Right renal cortex interstitium (tissue), 3 donors: ENCODE measurements at regions not wholly inside any gene's neighbourhood (a gene's known extent, or its start where the extent isn't known, plus 50 kb on each side); places are given as distances from the start of the nearest gene placed in this dataset.
"Not testable (repeated sequence)": the region's sequence is repeated elsewhere in the genome, so short reads cannot be mapped to it uniquely, and the experiment has no call there.

Source experiments
- DNase-seq, 3 donors: peaks; one replicate each; pipeline ENCODE4 v3.0.0-alpha.2; 2013; ENCODE audit warnings: low read depth in 3 of 3, low spot score in 2 of 3

GRCh38 chr6:92339936-92340640, 1079.3 kb downstream of the EPHA7 start:
- no peak for DNase-seq

DNA sequence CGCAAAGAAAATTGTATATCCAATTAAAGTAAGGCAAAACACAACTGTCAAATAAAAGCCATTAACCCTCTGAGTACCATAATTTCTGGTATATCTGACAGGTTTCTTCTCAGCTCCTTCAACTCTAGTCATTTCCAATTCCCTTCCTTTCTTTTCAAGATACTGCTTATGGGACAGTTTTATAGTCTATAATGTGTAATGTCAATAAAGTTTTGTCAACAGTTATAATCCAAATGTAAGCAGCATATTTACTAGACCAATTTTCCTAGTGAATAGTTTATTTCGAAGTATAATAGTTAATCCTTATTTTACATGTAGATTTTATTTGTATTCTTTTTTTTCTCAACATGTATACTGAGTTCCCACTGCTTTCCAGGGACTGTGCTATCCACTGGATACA, 1081.8 kb downstream of the EPHA7 start:
- no peak for DNase-seq

DNA sequence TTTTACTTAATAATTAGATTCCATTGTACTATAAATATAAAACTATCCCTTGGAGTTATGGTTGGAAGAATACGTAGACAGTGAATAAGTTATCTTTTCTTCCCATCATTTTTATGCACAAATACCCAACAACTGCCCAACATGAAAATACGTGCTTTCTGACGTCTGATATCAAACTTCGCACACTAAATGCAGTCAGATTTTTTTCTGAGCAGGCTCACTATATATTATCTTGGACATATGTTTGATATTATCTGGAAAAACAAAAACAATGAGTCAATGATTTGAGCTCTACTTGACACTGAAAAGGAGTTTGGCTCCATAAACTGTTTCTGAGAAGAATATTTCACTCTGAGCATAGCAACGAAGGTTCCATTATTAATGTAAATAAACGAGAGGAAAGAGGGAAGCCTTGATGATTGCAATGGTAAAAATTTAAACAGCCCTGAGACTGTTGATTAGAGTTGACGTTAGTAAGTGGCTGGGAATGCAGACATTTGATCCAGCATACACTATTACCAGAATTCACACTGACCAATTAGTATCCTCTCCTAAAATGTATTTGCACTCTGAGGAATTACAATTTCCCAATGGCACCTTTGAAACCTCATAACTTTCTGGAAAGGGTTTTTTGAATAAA, 1090.0 kb downstream of the EPHA7 start:
- no peak for DNase-seq

GRCh38 chr6:92315312-92315711, 1104.0 kb downstream of the EPHA7 start:
- no peak for DNase-seq

DNA sequence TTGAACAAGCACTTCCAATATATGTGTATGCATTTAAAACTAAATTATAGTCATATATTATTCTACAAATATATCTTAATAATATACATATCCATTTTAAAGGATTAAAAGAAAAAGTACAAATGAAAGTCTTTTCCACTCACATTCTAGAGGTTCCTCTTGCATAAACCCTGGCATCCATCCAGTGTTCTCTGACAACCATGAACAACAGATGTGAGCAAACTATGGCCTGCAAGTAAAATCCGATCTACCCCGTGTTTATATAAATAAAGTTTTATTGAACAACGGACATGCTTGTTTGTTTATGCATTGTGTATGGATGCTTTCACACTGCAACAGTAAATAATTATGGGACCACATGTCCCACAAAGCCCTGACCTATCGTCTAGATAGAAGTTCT, 1122.3 kb downstream of the EPHA7 start:
- DNase-seq = no peak

DNA sequence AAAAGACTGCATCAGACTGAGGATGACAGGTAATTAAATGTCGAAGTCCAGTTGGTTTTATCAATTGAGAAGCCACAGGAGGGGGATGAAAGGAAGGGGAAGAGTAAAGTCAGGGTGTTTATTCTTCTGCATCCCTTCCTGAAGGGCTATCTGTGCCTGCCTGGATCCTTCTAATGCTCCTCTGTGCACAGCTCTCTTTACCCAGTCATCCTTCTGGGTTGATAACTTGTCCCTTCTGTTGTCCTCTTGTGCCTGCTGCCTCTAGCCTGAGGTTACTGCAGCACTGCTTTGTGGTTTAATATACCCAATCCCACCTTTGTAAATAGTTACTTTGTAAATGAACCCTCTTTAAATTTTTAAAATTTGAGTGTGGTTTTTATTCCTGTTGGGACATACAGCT, 1127.3 kb downstream of the EPHA7 start:
- no peak for DNase-seq

DNA sequence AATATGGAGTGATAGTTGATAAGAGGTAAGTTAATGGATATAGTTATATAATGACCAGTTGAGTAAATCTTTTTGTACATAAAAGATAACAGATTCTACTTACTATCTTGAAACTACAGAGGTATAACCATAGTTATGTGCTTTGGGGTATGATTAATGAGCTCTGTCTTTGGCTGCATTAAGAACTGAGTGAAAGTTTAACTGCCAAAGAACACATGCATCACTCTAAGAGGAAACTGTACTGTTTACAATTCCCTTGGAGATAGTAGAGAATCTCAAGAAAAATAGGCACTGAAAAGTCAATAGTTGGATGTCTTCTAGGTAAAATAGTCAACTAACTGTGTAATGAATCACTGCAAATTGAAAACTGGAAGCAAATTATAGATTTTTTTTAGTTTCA, 1129.5 kb downstream of the EPHA7 start:
- DNase-seq = no peak

DNA sequence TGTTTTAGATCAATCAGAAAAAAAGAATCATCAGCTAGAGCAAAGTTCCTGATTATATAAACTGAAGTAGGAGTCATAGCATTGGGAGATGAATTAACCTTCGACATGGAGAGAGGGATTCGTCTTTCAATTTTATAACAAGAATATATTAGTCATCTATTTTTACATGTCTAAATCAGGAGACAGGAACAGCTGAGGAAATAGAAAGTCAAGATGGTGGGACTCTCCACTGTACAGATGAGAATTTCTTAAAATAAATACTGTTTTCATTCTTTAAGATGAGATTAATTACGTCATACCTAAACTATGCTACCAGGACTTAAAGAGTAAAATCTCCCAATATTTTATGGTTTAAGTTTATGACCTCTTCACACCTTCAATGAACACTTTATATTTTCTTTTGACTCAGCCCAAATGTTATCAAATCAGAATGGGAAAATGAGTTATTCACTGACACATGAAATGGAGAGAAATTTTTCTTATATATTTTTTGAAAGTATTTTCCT, 1137.7 kb downstream of the EPHA7 start:
- no peak for DNase-seq

DNA sequence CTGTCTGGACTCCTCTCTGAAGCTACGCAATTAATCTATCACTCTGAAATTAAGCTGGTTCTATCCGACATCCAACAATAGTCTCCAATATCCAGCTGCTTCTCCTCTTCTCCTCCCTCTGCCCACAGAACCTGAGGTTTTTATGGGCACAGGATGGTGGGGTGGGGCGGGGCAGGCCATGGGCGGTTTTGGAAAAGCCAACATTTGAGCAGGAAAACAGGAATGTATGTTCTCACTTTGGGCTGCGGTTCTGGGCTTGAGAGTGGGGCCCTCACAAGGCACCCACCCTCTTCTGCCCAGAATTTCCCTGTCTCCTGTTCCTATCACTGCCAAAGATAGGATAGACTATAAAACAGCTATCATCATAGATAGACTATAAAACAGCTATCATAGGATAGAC, 1144.2 kb downstream of the EPHA7 start:
- no peak for DNase-seq

- no peak for DNase-seq
Observed at GRCh38 chr6:92274588-92274987, 1144.8 kb downstream of the EPHA7 start.

DNA sequence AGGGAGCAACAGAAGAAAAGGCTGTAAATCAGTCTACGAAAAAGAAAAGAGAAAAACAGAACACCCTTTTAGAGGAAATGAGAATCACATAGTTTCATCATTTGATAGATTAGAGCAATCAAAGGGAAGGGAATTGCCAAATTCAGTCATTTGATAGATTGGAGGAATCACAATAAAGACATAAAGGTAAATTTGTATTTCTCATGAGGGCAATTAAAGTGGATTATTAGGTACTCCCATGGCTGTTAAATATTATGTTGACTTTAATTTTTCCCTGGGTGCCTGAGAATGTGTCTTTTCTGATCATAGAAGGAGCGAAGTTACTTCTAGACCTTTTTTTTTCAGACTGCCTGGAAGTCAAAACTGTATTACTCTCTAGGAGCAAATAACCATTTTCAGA, 1145.7 kb downstream of the EPHA7 start:
- DNase-seq = no peak

DNA sequence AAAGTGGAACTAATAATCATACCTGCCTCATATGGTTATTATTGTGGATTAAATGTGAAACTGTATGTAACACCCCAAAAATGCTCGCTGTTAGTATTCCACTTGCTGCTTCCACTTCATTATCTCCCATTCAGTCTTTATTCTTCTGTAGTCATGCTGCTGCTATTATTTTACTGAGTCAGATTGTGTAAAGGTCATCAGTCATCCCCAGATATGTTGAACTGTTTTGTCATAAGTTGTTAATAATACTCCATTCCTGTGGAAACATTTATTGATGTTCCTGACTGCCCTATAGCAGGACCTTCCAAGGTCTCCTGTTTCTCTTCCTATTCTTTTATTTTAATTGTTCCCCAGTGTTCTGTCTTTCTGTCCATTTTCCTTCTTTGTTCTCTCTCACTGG, 1148.3 kb downstream of the EPHA7 start:
- DNase-seq = no peak

GRCh38 chr6:92270365-92270764, 1149.0 kb downstream of the EPHA7 start:
- DNase-seq = no peak

DNA sequence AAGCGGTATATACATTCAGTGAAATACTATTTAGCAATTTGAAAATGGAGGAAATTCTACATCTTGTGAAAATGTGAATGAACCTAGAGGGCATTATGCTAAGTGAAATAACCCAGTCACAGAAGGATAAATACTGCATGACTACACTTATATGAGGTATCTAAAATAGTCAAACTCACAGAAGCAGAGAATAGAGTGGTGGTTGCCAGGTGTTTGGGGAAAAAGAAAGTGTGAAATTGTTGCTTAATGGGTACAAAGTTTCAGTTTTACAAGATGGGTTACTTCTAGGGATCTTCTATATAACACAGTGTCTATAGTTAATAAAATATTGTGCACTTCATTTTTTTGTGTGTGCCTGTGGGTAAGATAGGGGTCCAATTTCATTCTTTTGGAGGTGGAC, 1152.0 kb downstream of the EPHA7 start:
- DNase-seq = no peak

- DNase-seq = no peak
Observed at GRCh38 chr6:92263864-92264263, 1155.5 kb downstream of the EPHA7 start.

- no peak for DNase-seq
Observed at GRCh38 chr6:92259171-92259570, 1160.2 kb downstream of the EPHA7 start.

GRCh38 chr6:92243315-92243714, 1176.0 kb downstream of the EPHA7 start:
- no peak for DNase-seq

DNA sequence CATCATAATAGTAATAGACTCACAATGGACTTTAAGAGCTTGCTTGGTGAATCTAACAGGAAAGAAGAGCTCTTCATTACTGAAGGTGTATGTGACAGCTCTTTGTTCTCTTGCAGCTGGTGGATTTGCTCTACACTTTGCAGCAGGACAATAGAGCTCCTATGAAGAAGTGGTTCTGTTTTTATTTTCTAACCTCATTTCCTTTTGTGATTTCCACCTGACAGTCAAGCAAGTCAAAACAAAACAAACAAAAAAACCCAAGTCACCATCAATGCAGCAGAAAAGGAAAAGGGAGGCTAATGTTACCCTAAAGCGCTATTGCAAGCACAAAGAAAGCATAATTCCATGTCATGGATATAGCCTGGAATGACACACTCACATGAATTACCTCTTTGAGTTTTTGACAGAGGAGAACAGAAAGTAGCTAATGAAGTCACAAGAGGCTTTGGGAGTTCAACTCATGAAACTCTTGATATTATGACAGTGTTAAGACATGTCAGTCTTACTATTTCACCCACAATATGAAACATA, 1188.1 kb downstream of the EPHA7 start:
- no peak for DNase-seq

DNA sequence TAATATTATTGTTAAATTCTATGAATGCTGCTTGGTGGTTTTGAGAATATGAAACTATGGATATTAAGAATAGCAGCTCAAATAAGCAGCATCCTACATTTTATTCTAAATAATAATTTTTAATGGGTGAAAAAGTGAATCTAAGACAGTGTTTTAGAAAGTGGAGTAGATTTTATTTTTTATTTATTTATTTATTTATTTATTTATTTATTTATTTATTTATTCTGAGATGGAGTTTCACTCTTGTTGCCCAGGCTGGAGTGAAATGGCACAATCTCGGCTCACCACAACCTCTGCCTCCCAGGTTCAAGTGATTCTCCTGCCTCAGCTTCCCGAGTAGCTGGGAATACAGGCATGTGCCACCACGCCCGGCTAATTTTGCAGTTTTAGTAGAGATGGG, 1199.4 kb downstream of the EPHA7 start:
- DNase-seq = not testable (repeated sequence)

- DNase-seq = no peak
Observed at GRCh38 chr6:92216717-92217116, 1202.6 kb downstream of the EPHA7 start.

DNA sequence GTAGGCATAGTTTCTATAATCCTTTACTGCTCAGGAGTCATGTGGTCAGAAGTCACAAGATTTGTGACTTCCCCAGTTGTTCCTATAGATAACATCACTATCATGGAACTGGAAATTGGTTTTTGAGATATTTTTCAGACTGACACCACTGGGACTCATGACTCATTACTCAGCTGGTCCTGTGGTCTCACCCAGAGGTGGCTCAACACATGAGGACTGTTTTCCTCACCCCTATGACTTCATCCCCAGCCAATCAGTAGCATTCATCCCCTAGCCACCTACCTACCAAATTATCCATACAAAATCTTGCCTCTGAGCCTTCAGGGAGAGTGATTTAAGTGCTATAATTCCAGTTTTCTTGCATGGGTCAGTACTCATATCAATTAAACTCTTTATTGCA, 1217.7 kb downstream of the EPHA7 start:
- no peak for DNase-seq

- no peak for DNase-seq
Observed at GRCh38 chr6:92196325-92196724, 1223.0 kb downstream of the EPHA7 start.
